ENCODE measurements at regions not wholly inside any gene's neighbourhood (a gene's known extent, or its start where the extent isn't known, plus 50 kb on each side); places are given as distances from the start of the nearest gene placed in this dataset.
A peak's percentile ranks its signal among the peaks of the same experiment; 100 is the strongest.

DNA sequence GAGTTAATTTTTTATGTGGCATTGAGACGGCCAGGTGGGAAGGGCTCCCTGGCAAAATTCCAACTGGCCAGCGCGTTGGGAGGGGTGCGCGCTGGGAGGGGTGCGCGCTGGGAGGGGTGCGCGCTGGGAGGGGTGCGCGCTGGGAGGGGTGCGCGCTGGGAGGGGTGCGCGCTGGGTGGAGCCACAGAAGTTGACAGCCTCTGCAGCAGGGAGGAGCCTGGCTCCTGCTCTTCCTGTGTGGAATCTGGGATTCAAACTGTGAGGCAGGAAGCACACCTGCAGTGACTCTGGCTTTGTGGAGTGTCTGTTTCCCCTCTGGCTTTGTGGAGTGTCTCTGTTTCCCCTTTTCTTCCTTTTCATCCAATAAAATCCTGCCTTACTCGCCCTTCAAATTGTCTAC, 147.9 kb upstream of the CBLN2 start:
- no peak for DNase-seq (ENCODE audit: low read depth, low spot score)

DNA sequence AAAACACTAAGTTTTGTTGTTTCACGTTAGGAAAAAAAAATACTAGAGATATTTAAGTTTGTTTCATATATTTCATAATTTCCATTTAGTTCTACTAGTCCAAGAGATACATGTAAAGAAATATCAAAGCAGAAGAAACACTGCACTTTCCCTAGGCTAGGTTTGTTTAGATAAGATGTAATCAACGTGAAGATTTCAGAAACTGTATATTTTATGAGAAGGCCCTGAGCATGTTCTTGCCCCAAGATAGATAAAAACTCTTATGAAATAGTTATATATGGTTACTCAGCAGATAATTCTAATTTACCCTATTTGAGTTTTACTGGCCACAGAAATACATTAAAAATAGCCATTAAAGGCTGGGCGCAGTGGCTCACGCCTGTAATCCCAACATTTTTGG, 143.6 kb upstream of the CBLN2 start:
- DNase-seq (ENCODE audit: low read depth, low spot score), result no peak

DNA sequence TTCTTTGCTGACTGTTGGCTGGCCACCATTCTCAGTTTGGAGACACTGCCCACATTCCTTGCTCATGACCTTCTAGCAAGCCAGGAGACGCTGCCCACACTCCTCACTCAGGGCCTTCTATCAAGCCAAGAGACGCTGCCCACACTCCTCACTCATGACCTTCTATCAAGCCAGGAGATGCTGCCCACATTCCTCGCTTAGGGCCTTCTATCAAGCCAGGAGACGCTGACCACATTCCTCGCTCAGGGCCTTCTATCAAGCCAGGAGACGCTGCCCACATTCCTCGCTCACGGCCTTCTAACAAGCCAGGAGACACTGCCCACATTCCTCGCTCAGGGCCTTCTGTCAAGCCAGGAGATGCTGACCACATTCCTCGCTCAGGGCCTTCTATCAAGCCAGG, 131.3 kb upstream of the CBLN2 start:
- peak; percentile 38 for DNase-seq (ENCODE audit: low read depth, low spot score)

DNA sequence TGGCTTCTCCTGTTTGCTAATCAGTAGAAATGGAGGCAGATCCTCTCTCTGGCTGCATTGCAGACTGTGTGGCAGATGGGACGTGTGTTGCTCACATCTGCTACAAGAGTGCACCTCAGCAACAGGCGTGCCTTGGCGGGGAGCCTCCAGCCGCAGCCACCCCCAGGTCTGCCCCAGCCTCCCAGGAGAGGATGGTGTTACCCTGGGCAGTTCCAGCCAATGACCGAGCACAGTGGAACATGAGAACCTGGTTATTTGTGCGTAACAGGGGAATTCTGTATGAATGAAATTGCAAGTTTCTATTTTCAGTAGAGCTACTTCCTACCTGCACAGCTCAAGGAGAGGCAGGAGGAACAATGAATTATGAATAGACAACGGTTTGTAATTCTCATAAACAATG, 130.6 kb upstream of the CBLN2 start:
- no peak for DNase-seq (ENCODE audit: low read depth, low spot score)

DNA sequence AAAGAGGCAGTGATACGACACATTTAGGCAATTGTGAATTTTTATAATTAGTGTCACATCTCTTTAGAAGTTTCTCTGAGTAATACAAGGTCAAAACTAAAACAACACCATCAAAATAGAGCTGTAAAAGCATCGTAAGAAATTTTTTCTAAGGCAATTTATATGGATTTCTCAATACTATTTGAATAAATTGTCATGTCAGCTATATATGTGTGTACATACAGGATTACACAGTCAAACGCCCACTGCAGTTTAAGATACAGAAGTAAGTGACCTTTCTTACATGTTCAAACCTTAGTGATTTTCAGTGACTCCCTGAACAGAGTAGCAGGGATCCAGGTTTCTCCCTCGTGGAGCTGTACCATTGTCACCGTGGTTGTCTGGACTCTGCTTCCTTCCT, 129.1 kb upstream of the CBLN2 start:
- DNase-seq (ENCODE audit: low read depth, low spot score), result no peak

DNA sequence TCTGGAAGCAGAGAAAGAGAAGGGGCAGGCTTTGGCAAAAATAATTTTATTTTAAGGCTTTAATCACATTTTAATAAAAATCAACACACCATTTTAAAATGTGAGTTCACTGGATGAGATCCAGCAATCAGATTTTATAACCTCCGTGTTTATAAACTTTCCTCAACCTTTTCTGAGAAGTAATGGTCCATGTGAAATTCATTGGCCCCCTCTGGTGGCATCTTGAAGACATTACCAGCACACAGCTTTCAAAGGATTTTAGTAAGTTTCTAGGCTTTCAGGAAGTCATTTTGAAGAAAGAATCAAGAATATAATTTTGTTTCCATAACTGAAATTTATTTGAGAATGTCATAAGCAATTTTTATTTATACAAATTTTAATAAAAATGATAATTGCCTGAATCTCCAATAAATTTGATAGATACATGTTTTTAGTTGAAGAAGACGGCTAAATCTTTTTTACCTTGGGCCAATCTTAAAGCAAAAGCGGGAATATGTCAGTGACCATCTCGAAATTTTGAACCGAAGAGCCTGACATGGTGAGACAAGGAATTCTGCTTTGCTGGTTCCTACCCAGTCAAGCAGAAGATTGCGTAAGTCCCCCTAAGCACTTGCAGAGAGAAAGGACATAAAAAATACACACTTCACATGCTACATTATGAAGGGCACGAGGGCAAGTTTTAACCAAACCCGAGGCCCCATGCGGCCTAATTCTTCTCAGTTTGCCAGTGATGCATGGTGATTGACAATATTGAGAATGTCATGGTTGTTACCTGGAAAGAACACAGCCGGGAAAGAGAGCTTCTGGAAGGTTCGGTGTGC, 128.4 kb upstream of the CBLN2 start:
- DNase-seq (ENCODE audit: low read depth, low spot score), result peak; percentile 47

DNA sequence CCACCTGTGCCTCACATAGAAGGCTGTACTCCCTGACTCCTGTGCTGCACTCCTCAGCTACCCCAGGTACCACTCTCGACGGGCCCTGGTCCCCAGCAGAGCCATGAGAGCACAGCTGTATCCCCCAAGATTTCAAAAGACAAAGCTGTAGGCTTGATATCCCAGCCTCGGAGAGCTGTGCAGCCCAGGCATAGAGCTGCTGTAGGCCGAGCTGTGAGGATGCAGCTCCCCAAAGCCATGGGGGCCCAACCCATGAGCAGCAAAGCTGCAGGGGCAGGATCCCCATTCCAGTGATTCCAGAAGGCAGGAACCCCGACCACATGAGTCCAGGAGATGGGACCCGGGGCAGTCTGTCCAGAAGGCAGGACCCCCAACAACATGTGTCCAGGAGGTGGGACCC, 123.8 kb upstream of the CBLN2 start:
- no peak for DNase-seq (ENCODE audit: low read depth, low spot score)

DNA sequence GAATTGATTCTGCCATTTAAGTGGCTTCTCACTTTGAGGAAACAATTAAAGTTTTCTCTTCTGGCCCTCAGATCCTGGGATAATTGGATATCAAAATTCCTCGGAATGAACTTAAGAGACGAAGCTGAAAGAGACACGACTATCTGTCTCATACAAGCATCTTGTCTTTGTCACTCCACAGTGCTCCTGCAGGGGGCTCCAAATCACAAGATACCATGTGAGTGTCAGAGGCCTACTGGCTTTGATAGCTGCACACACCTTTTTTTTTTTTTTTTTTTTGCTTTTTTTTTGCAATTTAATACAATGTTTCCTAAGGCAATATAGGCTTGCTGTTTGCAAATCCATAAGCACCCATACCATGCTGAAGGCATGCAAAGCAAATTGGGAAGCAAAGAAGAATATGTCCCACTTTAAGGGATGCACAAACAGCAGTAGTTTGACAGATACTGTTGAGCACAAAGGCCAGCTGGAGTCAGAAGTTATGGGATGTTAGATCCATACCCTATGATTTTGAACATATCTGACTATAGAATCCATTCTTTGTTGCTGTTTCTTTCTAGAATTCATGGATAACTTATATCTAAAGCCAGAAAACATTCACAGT, 109.0 kb upstream of the CBLN2 start:
- DNase-seq (ENCODE audit: low read depth, low spot score), result peak; percentile 28

DNA sequence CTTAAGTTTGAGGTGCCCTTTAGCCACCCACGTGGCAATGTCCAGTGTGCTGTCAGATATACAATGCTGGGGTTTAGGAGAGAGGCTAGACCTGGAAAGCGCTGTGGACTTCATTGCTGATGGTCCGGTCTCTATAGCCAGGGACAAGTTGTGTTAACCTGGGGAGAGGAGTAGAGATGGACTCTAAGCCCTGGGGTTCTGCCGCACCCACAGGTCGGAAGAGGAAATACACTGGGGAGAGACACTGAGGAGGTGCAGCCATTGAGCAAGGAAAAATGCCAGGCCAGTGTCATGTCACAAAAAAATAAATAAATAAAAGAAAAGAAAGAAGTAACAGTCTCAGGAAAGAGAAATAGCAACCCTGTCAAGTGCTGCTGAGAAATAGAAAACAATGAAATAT, 106.9 kb upstream of the CBLN2 start:
- DNase-seq (ENCODE audit: low read depth, low spot score), result no peak

DNA sequence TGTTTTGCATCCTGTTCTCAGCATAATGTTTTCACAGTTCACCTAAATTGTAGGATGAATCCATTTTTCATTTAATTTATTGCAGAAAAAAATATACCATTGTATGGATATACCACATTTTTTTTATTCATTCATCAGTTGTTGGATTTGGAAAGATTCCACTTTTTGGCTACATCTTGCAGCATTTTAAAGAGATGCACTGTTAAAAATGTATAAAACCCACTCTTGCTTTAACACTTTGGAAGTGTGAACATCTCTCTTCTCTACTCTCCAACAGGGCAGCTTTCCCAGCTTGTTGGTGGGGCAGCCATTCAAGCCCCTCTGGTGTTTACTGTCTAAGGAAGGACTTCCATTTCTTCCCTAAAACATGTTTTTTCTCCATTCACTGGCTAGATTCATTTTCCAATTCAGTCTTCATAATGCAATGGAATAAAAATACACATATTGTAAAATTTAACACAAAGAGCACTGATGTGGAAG, 104.4 kb upstream of the CBLN2 start:
- DNase-seq (ENCODE audit: low read depth, low spot score), result no peak

DNA sequence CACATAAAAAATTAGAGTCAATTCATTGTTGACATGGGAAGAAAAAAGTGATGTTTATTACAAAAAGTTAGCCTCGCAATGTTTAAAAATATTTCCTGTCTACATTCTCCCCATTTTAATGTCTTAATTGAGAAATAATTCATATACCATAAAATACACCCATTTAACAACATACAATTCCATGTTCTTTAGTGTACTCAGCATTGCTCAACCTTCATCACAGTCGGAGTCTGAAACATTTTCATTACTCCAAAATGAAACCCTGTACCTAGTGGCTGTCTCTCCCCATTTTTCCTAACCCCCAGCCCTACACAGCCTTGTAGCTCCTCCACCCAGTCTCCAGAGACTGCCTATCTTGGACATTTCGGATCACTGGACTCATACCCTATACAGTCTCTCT, 103.9 kb upstream of the CBLN2 start:
- no peak for DNase-seq (ENCODE audit: low read depth, low spot score)

DNA sequence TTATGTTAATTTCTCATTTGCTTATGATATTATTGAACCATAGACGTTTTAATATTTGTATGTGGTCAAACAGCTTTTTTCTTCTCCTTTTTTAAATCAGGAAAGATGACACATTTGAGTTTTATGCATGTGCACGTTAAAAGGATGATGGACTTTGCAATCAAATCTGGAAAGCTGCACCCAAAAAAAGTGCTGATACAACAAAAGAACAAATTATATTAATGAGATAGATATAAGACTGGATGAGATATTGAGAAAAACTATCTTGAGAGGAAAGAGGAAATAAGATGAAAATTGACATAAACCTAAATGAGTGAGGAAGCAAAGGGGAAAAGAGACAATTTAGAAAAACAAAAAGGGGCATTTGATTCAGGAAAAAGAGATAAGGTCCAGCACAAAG, 96.4 kb upstream of the CBLN2 start:
- DNase-seq (ENCODE audit: low read depth, low spot score), result no peak

DNA sequence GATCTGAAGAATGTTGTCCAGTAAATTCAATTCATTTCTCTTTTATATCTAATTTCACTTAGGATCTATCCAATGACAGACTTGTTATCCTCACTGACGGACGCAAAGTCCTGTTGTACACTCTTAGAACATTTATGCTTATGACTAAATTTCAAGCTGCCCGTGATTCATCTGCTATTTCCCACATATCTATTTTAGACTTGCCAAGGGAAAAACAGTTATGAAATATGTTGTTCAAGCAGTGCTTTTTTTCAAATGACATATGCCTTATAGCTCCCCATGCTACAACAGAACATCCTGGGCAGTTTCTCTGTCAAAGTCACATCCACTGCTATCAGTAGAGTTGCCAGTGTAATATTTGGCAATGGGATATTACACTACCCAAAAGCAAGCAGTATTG, 94.2 kb upstream of the CBLN2 start:
- DNase-seq (ENCODE audit: low read depth, low spot score), result no peak

DNA sequence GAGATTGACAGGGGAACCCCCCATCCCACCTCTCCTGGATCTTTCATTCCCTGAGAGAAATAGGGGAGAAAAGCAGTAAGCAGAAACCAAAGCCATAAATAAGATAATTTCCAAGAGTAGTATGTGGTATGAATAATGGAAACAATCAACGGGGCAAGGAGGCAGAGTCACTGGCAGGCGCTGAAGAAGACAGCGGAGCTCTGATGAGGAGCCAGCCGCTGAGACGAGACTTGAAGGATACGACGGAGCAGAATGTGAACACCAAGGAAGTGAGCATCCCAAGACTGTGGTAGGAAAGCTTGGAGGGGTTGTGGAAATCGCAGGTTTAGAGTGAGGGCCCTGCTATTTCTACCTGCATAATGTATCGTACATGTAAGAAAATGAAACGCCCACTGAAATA, 93.6 kb upstream of the CBLN2 start:
- DNase-seq (ENCODE audit: low read depth, low spot score), result no peak

DNA sequence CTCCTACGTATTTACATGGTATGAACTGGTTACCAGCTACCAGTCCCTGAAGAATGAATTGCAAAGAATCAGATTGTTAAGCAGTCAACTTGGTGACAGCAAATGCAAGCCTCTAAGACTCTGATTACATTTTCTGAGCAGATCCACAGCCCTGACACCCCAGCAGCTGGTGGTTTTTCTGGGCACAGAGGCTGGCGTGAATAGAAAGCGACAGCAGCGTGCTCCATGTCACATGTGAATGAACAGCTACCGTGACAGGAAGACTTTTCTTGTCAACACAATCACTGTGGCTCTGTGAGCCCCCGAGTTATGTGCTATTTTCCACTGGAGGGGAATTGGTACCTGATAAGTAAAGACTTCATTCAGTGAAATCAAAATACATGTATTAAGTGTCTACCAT, 93.2 kb upstream of the CBLN2 start:
- no peak for DNase-seq (ENCODE audit: low read depth, low spot score)

DNA sequence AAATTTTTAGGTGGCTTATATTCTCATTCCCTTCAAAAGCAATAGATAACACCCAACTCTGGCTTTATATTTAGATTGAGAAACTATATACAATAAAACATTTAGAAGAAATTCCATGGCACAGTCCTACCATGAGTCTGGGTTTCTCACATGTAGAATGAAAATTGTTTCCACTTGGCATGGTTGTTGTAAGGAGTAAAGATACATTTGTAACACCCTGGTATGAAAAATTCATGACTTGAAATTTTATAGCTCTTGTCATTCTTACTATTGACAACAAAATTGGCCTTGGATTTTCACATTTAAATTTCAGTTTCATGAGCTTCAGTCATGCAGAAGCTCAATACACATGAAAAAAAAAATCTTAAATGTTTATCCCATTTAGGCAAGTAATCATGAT, 92.5 kb upstream of the CBLN2 start:
- DNase-seq (ENCODE audit: low read depth, low spot score), result no peak

DNA sequence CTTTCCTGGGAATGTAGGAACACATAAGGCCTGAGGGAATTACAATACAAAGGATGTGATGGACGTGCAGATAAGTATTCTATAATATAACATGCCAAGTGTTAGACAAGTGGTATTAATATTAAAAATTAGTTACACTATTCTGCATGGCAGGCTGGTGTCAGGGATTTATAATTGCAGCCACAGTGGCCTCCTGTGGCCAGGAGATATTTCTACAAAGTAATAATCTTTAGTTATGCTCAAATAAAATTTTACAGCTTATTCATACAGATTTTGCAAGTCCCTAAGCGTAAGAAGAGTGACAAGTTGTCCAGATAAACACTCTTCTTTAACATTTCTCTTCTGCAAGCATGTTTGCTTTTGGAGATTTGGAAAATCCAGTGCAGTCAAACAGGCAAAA, 90.4 kb upstream of the CBLN2 start:
- no peak for DNase-seq (ENCODE audit: low read depth, low spot score)

DNA sequence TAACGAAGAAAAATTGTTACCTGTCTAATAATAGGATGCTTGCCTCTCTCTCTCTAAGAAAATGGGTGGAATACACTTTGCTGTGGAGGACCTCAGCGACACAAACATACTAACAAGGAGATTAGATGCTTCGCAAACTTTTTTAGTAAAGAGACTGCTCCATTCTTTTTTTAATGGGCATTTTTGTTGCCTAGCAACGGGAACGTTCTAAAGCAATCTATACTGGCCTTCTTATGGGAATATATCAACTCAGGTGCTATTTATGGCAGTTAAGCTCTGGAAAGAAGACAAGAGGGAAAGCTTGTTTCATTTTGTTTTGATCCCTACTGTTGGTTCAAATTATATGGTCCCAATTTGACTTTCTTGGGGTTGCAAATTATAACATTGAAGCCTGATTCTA, 86.8 kb upstream of the CBLN2 start:
- no peak for DNase-seq (ENCODE audit: low read depth, low spot score)

DNA sequence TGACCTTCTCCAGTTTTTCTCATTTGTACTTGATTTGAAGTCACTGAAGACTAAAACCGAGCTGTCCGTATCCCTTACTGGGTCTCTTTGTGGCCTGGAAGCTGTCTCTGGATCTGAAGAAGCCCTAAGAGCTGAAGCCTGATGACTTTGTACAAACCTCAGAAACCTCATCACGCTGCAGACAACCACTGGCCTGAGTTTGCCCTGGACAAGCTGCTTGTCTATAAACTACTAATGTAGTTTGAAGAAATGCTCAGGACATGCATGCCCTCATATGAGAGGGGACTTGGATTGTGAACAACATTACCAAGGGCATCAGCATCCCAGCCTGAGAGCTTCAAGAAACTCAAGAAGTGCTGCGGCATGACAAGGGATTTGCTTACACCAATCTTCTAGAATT, 79.3 kb upstream of the CBLN2 start:
- DNase-seq (ENCODE audit: low read depth, low spot score), result no peak

DNA sequence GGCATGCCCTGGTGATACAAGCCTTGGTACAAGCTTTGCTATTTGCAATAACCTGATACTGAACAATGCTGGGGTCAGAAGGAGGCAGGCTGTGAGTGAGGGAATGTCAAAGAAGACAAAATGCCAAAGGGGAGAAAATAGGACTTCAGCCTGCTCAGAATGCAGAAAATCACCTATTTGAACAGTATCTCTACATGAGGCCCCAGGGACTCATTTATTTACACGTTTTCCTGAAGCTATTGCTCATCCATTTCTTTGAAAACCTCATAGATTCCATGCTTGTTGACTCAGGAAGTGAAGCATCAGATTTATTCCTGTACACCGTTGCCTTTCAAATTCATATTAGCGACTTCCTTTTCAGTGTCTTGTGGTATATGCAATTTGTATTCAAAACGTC, 69.4 kb upstream of the CBLN2 start:
- DNase-seq (ENCODE audit: low read depth, low spot score), result no peak

DNA sequence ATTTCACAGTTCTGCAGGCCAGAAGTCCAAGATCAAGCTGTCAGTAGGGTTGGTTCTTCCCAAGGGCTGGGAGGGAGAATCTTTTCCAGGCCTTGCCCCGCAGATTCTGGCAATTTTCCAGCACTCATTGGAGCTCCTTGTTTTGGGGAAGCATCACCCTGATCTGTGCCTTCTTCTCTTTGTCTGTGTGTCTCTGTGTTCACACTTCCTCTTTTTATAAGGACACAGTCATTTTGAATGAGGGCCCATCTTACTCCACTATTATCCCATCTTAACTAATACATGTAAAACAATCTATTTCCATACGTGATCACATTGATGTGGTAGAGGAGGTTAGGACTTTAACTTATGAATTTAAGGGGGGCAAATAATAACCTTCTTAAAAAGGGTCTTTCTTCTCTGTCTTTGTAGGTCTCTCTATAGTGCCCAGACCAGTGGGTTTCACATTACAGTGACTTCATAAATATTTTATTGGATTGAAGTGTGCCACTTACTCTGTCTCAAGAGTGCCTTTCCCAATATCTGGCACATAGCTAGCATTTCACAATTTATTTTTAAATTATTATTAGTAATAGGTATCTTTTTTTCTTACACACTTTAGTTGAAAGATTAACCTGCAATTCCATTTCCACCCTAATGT, 68.9 kb upstream of the CBLN2 start:
- no peak for DNase-seq (ENCODE audit: low read depth, low spot score)

DNA sequence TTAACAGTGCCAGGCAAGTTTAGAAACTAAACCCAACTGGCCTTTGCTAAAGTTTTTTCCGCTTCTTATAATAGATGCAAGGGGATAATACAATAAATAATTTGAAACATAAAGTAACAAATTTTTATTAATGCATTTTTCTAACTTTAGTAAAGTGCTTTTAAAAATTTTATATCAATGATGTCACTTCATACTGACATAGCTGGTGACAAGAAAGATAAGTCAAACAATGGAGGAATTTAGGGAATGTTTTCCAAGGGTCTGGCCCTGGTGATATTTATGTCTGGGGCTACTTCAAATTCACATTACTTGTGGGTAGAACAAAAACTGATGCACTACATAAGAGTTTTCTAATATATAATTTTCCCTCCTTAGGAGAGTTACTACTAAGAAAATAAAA, 61.2 kb upstream of the CBLN2 start:
- DNase-seq (ENCODE audit: low read depth, low spot score), result no peak

DNA sequence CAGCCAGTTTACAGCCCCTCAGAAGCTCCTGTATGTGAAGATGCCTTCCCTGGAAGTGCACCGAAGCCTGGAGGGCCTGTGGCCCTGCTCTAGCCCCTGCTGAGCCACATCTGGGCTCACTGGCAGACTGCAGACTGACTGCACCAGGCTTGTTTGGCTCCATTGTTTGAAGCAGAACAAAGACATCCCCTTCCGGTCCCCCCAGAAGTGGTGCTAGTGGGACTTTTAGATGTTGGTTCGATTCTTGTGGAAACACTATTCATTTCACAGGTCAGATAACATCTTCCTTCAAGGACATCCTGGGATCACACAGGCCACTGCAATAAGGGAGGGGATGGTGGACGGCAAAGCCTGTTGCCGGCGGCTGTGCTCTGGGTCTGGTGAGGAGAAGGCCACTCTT, 57.8 kb upstream of the CBLN2 start:
- no peak for DNase-seq (ENCODE audit: low read depth, low spot score)
